COLO829 (cell line): ENCODE measurements at regions not wholly inside any gene's neighbourhood (a gene's known extent, or its start where the extent isn't known, plus 50 kb on each side); places are given as distances from the start of the nearest gene placed in this dataset.
A peak's percentile ranks its signal among the peaks of the same experiment; 100 is the strongest.
"Not testable (repeated sequence)": the region's sequence is repeated elsewhere in the genome, so short reads cannot be mapped to it uniquely, and the experiment has no call there.

ENCODE experiments used
- DNase-seq: peaks from one replicate; pipeline ENCODE4 v3.0.0; 2012; ENCODE audit warnings: low spot score

GRCh38 chr2:215537611-215538010 lies 101.7 kb upstream of the FN1 start:
- DNase-seq: no peak

GRCh38 chr2:215536510-215536909 lies 100.6 kb upstream of the FN1 start:
- peak; percentile 64 for DNase-seq

GRCh38 chr2:215535741-215536140 lies 99.9 kb upstream of the FN1 start:
- no peak for DNase-seq

- DNase-seq: no peak
Observed at GRCh38 chr2:215535125-215535668, 99.3 kb upstream of the FN1 start.

DNA sequence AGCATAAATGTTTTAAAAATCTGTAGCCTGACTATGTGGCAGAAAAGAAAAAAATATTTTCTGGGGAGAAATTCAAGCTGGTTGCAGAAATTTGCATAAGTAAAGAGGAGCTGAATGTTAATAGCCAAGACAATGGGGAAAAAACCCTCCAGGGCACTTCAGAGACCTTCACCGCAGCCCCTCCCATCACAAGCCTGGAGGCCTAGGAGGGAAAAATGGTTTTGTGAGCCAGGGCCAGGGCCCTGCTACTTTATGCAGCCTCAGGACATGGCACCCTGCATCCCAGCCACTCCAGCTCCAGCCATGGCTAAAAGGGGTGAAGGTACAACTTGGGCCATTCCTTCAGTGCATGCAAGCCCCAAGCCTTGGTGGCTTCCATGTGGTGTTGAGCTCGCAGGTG lies 97.8 kb upstream of the FN1 start:
- not testable (repeated sequence) for DNase-seq

GRCh38 chr2:215532844-215533243 lies 97.0 kb upstream of the FN1 start:
- DNase-seq: no peak

- peak; percentile 75 for DNase-seq
Observed at GRCh38 chr2:215531284-215531683, 95.4 kb upstream of the FN1 start.

DNA sequence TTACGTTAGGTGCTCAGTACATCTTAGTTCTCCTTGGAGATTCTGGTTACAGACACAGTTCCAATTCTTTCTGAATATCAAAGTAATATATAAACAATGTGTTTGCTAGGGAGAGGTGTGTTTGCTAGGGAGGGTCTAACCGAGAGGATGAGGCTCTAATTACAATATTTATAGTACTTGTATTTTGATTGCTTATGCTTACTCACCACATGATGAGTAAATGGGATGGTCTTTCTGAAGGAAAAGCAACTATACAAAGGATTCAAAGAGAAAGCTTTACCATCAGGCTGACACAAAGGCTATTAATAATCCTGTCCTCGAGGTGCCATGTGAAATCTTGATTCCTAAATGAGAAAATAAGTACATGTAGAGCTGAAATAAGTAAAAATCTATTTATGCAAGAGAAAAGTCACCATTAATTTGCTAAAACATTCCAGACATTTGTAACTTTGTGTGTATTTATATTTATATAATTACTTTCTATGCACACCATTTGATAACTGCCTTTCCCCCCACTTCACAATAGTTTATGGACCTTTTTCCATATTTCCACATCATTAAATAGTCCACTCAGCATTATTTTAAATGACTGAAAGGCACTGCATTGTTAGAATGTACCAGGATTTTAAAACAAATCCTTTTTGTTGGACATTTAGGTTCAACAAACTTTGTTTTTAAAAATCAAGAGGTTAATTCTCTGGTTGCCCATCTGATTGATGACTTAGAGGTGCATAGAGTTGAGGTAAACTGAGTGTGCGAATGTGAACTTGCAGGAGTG lies 94.5 kb upstream of the FN1 start:
- peak; percentile 68 for DNase-seq

GRCh38 chr2:215529271-215529670 lies 93.4 kb upstream of the FN1 start:
- no peak for DNase-seq

GRCh38 chr2:215528555-215528954 lies 92.7 kb upstream of the FN1 start:
- DNase-seq: peak; percentile 74

DNA sequence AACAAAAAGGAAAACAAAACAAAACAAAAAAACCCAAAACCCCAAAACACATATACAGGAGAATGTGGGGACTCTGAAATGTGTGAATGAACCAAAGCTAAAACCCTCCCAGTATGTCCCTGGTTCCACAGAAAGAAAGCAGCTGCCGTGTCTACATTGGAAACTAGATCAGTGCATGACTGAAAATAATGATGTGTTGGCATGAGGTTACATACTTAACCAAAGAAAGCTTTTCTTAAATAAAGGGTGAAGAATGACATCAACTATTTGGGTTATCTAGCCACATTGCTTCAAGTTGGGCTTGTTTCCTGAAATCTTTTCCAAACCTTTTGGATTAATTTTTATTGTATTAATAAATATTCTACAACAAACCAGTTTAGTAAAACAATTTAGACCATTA lies 91.9 kb upstream of the FN1 start:
- no peak for DNase-seq

GRCh38 chr2:215526341-215526740 lies 90.5 kb upstream of the FN1 start:
- DNase-seq: no peak

GRCh38 chr2:215522237-215522636 lies 86.4 kb upstream of the FN1 start:
- peak; percentile 67 for DNase-seq

GRCh38 chr2:215521031-215521430 lies 85.2 kb upstream of the FN1 start:
- no peak for DNase-seq

DNA sequence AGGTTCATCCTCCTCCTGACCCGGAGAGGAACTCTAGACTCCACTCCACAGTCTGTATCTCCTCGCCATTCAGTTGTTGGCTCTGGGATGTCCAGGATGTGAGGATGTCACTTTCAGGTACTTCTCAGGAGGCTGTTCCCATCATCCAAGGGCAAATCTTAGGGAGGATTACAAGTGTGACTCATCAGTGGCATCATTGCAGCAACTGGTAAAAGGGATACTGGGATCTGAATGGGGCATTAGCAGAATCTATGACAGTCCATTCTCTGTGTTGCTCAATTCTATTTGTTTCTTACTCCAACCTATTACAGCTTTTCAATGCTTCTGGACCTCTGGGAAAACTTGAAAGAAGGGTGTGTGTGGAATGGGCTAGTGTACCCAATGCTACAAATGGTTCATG lies 81.5 kb upstream of the FN1 start:
- no peak for DNase-seq

DNA sequence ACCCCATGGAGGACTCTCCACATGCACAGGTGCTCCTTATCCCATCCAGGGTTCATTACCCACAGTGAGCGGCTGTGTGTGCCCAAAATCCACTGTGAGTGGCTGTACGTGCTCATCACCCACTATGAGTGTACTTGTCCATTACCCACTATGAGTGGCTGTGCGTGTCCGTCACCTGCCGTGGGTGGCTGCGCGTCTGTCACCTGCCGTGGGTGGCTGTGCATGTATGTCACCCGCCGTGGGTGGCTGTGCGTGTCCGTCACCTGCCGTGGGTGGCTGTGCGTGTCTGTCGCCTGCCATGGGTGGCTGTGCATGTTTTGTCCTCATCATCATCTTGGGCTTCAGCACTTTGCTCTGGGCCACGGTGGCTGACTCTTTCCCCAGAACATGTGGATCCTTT lies 78.6 kb upstream of the FN1 start:
- no peak for DNase-seq

DNA sequence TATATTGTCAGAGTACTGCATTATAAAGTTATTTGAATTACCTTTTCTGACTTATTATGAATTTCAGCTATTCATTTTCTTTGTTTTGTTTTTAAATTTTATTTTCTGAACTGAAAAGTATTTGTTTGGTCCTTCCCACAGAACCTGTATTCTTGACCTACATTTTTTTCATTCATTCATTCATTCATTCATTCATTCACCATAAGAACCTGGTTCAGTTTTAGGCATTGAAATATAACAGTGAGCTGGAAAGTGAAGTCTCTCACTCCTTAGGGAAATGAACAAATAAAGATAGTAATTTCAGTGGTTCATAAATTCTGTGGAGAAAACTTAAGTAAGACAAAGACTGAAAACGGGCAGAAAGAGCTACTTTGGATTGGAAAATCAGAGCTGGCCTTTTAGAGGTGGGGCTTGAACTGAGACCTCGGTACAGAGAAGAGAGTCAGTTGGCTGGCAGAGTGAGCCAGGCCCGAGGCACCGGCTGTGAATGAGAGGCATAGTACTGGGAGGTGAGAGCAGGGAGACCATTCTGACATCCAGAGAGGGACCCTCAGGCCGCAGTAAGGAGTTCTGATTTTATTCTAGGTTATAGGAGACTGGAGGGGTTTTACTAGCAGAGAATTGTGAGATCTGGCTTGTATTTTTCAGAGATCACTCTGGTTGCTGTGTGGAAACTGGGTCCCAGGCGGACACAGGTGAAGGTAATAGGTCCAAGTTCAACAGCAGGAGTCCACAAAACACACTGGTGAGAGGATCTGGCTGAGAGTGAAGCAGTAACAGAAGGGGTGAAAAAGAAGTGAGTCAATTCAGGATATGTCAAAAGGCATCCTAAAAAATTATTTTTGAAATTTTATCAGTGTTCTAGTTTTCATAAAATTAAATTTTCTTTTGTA lies 75.8 kb upstream of the FN1 start:
- no peak for DNase-seq

- DNase-seq: no peak
Observed at GRCh38 chr2:215507836-215508235, 72.0 kb upstream of the FN1 start.

DNA sequence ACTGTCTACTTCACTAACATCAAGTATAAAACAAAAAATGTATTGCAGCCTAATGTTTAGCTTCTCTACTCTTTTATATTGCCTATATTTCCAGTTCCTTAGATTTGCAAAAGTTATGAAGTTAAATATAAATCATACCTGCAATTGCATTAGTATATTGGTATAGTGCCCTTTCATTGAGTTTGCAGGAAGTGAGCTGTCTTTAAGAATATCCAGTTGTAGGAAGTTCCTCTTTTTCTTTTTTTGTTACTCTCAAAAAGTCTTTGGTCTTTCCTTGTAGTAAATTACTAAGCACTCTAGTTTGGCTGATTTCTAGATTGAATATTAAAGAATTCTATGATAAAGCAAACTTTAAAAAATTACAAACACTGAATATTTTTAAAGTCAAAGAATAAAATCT lies 71.3 kb upstream of the FN1 start:
- no peak for DNase-seq

GRCh38 chr2:215506604-215506990 lies 70.7 kb upstream of the FN1 start:
- DNase-seq: no peak

DNA sequence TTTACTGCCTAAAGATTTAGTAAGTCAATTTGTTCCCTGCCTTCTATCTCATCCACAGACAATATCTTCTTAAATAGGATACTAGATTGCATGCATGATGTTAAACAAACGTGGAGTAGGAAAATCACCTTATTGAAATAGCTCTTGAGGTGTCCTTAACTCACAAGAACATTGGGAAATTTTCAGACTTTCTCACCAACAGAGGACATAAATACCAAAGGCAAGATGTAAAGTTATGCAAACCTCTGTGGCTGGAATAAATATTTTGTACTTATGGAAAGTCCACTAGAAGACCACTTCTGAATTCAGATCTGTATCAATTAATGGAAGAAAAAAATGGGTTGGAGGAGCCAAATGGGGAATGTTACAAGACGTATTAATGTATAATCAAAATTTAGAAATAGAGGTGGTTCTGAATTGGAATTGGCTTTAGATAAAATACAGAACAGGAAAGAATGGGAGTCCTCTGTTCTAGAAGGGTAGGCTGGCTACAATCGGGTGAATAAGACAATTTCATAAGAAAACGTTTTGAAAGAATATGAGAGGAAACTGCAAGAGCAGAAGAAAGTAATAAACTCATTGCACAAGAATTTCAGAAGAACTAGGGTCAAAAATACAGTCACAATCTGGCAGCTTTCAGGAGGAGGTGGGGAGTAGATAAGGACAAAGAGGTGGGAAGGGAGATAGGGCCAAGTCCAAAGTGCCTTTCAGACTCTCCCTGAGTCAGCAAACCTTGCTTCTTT lies 69.3 kb upstream of the FN1 start:
- DNase-seq: no peak

GRCh38 chr2:215504547-215504946 lies 68.7 kb upstream of the FN1 start:
- no peak for DNase-seq
